GM12891 (cell line): ENCODE measurements at regions not wholly inside any gene's neighbourhood (a gene's known extent, or its start where the extent isn't known, plus 50 kb on each side); places are given as distances from the start of the nearest gene placed in this dataset.

Experiments used
- POLR2A ChIP-seq: IDR thresholded peaks from 2 replicates; pipeline ENCODE4 v1.6.1; 2011; ENCODE audit warnings: low read depth, low read length, control low read depth
- POLR2AphosphoS5 ChIP-seq: IDR thresholded peaks from 2 replicates; pipeline ENCODE4 v1.6.1; 2011; ENCODE audit warnings: low read depth, low read length, control low read depth

- TF ChIP-seq POLR2AphosphoS5: no peak
- TF ChIP-seq POLR2A: no peak
Observed at GRCh38 chr1:68653882-68654281, 157.0 kb upstream of the DEPDC1 start.
